Ectodermal cell (in vitro differentiated cells): ENCODE measurements at regions not wholly inside any gene's neighbourhood (a gene's known extent, or its start where the extent isn't known, plus 50 kb on each side); places are given as distances from the start of the nearest gene placed in this dataset.

Source experiments
- H3K27ac ChIP-seq: 2 replicates; pipeline ENCODE4 v1.7.0; 2013; ENCODE audit warnings: mild to moderate bottlenecking, low read depth, low read length; ENCODE audit not compliant: insufficient read depth, poor library complexity, severe bottlenecking
- H3K27me3 ChIP-seq: 2 replicates; pipeline ENCODE4 v1.7.0; 2013; ENCODE audit warnings: mild to moderate bottlenecking, low read length; ENCODE audit not compliant: insufficient read depth, control insufficient read depth, poor library complexity, severe bottlenecking
- H3K36me3 ChIP-seq: one replicate; pipeline ENCODE4 v1.7.0; 2013; ENCODE audit warnings: low read length; ENCODE audit not compliant: control insufficient read depth, insufficient read depth
- H3K4me1 ChIP-seq: one replicate; pipeline ENCODE4 v1.7.0; 2013; ENCODE audit warnings: low read length; ENCODE audit not compliant: control insufficient read depth, insufficient read depth
- H3K4me3 ChIP-seq: 2 replicates; pipeline ENCODE4 v1.7.0; 2013; ENCODE audit warnings: low read depth, low read length, control low read depth; ENCODE audit not compliant: insufficient read depth
- H3K9me3 ChIP-seq: 2 replicates; pipeline ENCODE4 v1.7.0; 2013; ENCODE audit warnings: mild to moderate bottlenecking, low read length, moderate library complexity; ENCODE audit not compliant: control insufficient read depth
- WGBS, 2 experiments: methylation state at CpG; one replicate each; pipeline ENCODE4 v1.1.7; 2013; ENCODE audit warnings: missing lambda C conversion rate in 2 of 2; 5-methylcytosine and 5-hydroxymethylcytosine counted together

DNA sequence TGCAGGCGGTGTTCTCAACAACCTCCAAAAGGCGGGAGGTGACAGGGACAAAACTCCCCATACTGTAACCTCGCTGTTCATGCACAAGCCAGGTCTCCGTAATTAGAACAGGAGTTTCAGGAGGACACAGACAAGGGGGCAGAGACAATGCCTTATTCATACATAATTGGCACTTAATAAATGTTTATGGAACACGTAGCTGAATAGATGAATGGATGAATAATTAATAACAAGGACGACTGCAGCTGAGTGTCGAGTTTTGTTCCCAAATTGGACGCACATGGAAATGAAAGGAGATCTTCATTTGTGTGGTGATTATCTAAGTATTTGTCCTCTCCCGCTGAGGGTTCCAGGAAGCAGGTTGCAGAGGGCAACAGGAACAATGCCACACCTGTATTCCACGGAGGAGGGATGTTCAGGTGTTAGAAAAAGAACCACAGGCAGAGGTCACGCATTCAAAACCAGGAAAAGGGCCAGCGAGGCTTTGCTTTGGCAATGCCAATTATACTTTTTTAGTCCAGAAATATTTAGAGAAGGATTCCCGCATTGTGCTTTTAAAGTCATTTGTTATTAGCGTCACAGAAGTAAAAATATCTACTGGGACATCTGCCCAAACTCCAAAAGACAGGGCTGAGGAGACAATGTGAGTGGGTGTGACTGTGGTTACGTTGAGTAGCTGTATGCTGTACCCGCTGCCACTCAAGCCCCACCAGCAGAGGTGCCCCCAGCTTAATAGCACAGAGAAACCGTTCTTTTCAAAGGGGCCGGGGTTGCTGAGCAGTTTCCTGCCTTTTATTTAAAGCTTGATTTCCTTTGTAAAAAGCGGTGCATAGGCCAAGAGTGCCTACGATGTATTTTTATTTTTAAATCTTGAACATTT, 123.3 kb downstream of the PXDC1 start:
- no peaks in the 10 kb centered on the region for H3K36me3 ChIP-seq
- H3K27me3 ChIP-seq: no peaks in the 10 kb centered on the region
- H3K9me3 ChIP-seq: no peaks in the 10 kb centered on the region
- no peak overlapping the region for H3K4me3 ChIP-seq
- peaks cover 22% of the 10 kb centered on the region for H3K4me1 ChIP-seq
- 91 to 92% methylated on average over 20 of the region's 20 CpGs for WGBS, 2 experiments
- no peak overlapping the region for H3K27ac ChIP-seq

DNA sequence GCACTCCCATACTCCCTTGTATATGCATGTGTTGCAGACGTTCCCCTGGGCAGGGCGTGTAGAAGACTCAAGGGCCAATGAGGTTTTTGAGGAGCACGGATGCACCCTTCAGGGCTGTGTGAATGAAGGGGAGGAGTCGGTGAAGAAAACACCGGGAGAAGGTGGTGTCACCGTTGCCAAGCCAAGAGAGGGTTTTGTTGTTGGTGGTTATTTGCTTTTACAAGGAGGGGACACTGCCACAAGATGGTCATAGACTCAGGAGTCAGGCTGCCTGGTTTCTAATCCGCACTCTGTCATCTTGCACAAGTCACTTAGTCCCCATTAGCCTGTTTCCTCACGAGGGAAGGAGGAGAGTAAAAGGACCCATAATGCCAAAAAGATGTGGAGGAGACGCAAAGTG, 124.0 kb downstream of the PXDC1 start:
- Histone ChIP-seq H3K27me3 (no peaks in the 10 kb centered on the region), H3K4me1 (peaks cover 22% of the 10 kb centered on the region), H3K9me3 (no peaks in the 10 kb centered on the region), H3K4me3 (no peak overlapping the region), H3K36me3 (no peaks in the 10 kb centered on the region), H3K27ac (no peak overlapping the region)
- 86 to 87% methylated on average over 9 of the region's 9 CpGs for WGBS, 2 experiments

DNA sequence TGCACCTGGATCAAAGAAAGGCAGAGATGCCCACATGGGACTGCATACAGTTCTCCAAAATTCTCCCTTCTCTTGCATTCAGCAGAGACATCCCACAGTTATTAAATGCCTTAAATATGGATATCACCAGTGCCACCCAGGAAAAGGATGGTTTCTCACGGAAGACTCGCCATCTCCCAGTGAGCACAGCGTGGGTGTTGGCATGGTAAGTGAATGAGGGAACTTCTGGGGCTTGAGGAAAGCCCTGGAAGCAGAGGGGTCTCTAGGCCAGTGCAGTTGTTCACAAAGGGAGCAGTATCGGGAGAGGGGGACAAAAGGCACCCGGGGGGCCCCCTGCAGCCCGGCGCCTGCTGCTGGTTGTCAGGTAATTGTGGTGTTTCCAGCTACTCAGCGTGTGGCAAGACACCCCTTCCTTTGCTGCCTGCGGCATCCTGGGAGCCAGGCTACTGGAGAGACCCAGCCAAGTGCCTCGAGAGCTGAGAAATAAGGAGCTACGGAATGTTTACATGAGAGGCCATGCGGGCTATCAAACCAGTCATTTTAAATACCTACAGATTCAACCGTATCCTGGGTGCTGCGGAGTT, 125.4 kb downstream of the PXDC1 start:
- Histone ChIP-seq H3K27me3 (no peaks in the 10 kb centered on the region), H3K4me3 (no peak overlapping the region), H3K4me1 (peaks cover 22% of the 10 kb centered on the region), H3K9me3 (no peaks in the 10 kb centered on the region), H3K27ac (no peak overlapping the region), H3K36me3 (no peaks in the 10 kb centered on the region)
- 37 to 44% methylated on average over 14 of the region's 14 CpGs for WGBS, 2 experiments

DNA sequence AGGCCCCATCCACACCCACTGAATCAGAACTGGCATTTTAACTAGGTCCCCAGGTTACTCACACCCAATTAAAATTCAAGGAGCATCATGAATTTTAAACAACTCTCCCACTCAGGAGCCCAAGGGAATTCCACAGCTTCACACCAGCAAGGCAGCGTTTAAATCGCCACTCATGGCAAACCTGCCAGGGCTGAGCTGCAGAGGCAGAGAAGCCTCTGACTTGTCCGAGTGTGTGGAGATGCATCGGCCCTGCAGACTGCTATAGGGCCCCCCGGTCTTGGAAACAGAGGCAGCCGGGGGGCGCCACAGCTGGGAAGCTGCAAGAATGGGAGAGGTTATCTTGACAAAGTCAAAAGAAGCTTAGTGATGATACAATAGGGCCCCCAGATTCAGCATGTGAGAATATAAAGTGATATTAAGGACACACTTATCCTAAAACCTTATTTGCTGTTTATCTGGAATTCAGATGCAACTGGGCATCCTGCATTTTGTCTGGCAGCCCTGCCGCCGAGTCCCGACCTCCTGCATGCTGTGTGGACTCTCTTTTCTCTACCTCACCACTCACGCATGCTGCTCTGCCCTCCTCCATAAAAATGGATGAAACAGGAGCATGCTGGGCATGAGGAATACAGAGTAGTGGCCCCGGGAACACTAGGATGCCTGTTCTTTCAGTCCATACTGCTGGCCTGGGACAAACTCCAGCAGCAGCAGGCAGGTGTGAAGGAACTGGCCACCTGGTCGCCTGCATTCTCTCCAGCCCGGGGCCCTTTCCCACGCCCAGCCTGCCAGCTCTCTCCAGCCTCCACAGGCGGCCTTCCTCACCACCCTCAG, 126.1 kb downstream of the PXDC1 start:
- WGBS, 2 experiments: 63 to 66% methylated on average over 16 of the region's 16 CpGs

DNA sequence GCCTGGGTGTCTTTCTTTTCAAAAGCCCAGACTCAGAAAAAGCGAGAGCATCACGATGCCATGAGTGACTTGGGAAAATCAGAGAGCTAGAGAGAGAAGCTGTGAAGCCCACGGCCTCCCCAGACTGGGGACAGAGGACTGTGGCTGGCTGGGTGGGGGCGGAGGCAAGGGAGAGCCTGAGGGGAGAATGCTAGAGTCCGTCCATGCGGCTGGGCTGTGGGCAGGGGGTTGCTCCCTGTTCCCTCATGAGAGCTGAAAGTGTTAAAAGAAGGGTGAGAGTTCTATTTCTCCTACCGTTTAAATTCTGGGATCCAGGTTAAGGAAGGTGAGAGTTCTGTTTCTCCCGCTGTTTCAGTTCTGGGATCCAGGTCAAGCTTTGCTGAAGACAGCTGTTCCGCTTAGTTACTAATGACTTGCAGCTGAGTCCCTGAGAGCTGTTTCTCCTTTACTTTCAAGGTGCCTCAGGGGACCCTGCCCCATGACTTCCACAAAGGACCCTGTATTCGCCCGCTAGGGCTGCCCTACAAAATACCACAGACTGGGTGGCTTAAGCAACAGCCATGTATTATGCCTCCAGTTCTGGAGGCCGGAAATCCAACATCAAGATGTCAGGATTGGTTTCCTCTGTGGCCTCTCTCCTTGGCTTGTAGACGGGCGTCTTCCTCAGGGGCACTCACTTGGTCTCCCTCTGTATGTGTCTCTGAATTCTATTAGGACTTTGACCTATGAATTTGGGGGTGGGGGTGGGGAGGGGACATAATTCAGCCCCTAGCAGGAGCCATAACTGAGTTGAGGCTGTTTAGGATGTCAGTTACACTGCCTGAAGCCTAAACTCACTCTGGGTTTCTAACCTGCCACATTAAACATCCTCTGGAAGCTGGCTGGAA, 127.0 kb downstream of the PXDC1 start:
- no peak overlapping the region for H3K27ac ChIP-seq
- H3K36me3 ChIP-seq: no peaks in the 10 kb centered on the region
- 70% methylated on average over 14 of the region's 14 CpGs for WGBS, 2 experiments
- no peaks in the 10 kb centered on the region for H3K27me3 ChIP-seq
- peaks cover 19% of the 10 kb centered on the region for H3K4me1 ChIP-seq
- no peaks in the 10 kb centered on the region for H3K9me3 ChIP-seq
- no peak overlapping the region for H3K4me3 ChIP-seq

More for the DNA sequence above, 126.1 kb downstream of the PXDC1 start:
- H3K4me3 ChIP-seq: no peak overlapping the region
- no peaks in the 10 kb centered on the region for H3K9me3 ChIP-seq
- H3K4me1 ChIP-seq: peaks cover 22% of the 10 kb centered on the region
- no peak overlapping the region for H3K27ac ChIP-seq
- H3K36me3 ChIP-seq: no peaks in the 10 kb centered on the region
- no peaks in the 10 kb centered on the region for H3K27me3 ChIP-seq

DNA sequence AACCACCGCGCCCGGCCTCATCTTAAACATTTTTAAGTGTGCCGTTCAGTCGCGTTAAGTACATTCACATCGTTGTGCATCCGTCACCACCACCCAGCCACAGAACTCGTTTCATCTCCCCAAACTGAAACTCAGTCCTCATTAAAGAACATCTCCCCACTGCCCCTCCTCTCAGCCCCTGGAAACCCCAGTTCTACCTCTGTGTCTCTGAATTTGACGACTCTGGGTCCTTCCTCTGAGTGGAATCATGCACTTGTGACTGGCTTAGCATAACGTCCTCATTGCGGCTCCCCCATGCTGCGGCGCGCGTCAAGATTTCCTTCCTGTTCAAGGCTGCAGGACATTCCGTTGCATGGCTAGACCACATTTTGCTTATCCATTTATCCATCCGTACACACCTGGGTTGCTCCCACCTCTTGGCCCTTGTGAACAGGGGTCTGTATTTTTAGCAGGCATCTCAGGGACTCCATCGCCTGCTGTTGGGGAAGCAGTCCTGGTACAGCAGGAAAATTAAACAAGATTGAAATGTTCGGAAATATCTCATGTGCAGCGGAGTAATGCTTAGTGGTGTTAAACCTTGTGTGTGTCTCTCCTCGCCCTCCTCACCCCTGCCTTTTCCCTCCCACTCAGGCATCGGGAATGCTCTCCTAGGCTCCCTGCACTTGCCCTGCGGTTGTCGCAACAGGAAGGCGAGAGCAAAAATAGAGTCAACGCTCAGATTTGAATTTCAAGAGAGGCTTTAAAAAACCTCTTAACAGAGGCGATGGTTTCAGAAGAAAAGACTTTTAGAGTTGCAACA, 127.9 kb downstream of the PXDC1 start:
- Histone ChIP-seq H3K4me3 (no peak overlapping the region), H3K4me1 (peaks cover 19% of the 10 kb centered on the region), H3K9me3 (no peaks in the 10 kb centered on the region), H3K36me3 (no peaks in the 10 kb centered on the region), H3K27me3 (no peaks in the 10 kb centered on the region), H3K27ac (no peak overlapping the region)
- WGBS, 2 experiments: 84% methylated on average over 28 of the region's 28 CpGs

DNA sequence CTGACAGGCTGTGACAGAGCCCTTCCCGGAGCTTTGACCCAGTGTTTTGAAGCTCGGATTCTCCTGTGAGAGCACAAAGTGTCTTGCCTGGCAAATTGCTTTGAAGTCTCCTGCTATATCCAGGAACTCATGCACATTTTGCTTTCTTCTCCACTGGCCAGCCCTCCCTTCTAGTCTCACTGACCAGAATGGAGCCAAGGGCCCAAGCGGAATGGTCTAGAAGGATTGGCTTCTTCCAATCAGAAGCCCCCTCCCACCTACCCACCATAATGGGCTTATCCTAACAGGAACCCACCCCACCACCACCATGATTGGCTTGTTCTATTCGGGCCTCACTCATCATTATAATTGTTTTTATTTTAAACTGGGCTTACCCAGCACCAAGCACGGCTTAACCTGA, 130.1 kb downstream of the PXDC1 start:
- WGBS, 2 experiments: 94 to 95% methylated on average over 5 of the region's 5 CpGs
- Histone ChIP-seq H3K4me1 (peaks cover 18% of the 10 kb centered on the region), H3K36me3 (no peaks in the 10 kb centered on the region), H3K4me3 (no peak overlapping the region), H3K27ac (no peak overlapping the region), H3K9me3 (no peaks in the 10 kb centered on the region), H3K27me3 (no peaks in the 10 kb centered on the region)

DNA sequence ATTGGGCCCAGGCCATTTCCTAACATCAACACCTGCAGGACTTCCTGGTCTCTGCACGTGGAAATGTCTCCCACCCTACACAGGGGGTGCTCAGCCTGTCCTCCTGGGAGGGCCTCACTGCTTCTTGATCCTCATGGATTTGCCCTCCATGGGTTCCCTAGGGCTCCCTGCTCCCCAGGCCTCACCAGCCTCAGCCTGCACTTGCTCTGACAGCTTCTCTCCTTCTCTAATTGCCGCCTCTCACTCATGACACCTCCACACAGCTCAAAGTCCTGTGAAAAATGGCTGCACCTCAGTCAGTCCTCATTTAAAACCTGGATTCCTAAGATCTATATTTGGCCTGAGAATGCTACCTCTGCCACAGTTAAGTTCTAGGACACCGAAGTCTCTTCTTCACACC, 130.6 kb downstream of the PXDC1 start:
- Histone ChIP-seq H3K4me3 (no peak overlapping the region), H3K27me3 (no peaks in the 10 kb centered on the region), H3K36me3 (no peaks in the 10 kb centered on the region), H3K4me1 (peaks cover 14% of the 10 kb centered on the region), H3K9me3 (no peaks in the 10 kb centered on the region), H3K27ac (no peak overlapping the region)
- WGBS, 2 experiments: 84 to 86% methylated on average over 3 of the region's 3 CpGs

DNA sequence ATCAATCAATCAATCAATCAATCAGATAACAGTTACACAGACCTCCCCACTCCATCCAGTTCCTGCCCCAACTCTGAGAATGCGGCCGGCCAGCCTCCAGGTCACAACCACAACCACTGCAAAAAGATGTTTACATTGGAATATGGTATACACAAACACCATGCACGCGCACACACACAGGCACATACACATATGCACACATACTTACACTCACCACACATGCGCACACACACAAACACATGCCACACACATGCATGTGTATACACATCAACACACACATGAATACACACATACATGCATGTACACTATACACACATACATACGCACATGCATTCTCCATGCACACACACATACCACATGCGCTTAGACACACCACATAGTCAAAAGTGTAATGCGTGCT, 131.1 kb downstream of the PXDC1 start:
- Histone ChIP-seq H3K27me3 (no peaks in the 10 kb centered on the region), H3K9me3 (no peaks in the 10 kb centered on the region), H3K4me1 (peaks cover 8% of the 10 kb centered on the region), H3K27ac (no peak overlapping the region), H3K36me3 (no peaks in the 10 kb centered on the region), H3K4me3 (no peak overlapping the region)
- 92 to 95% methylated on average over 8 of the region's 8 CpGs for WGBS, 2 experiments
